Small intestine (tissue), 7 donors: ENCODE measurements at regions not wholly inside any gene's neighbourhood (a gene's known extent, or its start where the extent isn't known, plus 50 kb on each side); places are given as distances from the start of the nearest gene placed in this dataset.

Source experiments
- DNase-seq, 2 donors: peaks; one replicate each; pipeline versions ENCODE4 v3.0.0 to v3.0.0-alpha.2; 2013
- FAIRE-seq: peaks from 2 replicates; lab custom pipeline; 2012; peaks lifted over from hg19 to GRCh38; lab: Jason Lieb, UNC
- H3K27ac ChIP-seq, 3 donors: one replicate each; pipeline ENCODE4 v1.5.1; 2013; ENCODE audit warnings: low read length in 2 of 3, mild to moderate bottlenecking in 2 of 3, control low read depth in 1 of 3, inconsistent platforms in 1 of 3, low read depth in 1 of 3, moderate library complexity in 1 of 3
- H3K27me3 ChIP-seq, 3 donors: one replicate each; pipeline ENCODE4 v1.6.1; 2013; ENCODE audit warnings: low read length in 3 of 3, inconsistent platforms in 1 of 3; ENCODE audit not compliant: control insufficient read depth in 3 of 3, insufficient read depth in 3 of 3
- H3K36me3 ChIP-seq, 3 donors: one replicate each; pipeline ENCODE4 v1.6.1; 2013; ENCODE audit warnings: low read length in 3 of 3, inconsistent platforms in 1 of 3, low read depth in 1 of 3, mild to moderate bottlenecking in 1 of 3, moderate library complexity in 1 of 3; ENCODE audit not compliant: control insufficient read depth in 3 of 3, insufficient read depth in 2 of 3
- H3K4me1 ChIP-seq, 3 donors: one replicate each; pipeline ENCODE4 v1.6.1; 2013; ENCODE audit warnings: low read length in 2 of 3, inconsistent platforms in 1 of 3, low read depth in 1 of 3, mild to moderate bottlenecking in 1 of 3, moderate library complexity in 1 of 3; ENCODE audit not compliant: control insufficient read depth in 3 of 3, insufficient read depth in 2 of 3
- H3K4me3 ChIP-seq, 3 donors: one replicate each; pipeline ENCODE4 v1.5.1; 2013; ENCODE audit warnings: low read length in 3 of 3, control low read depth in 1 of 3, inconsistent platforms in 1 of 3, low read depth in 1 of 3, mild to moderate bottlenecking in 1 of 3, moderate library complexity in 1 of 3
- H3K9me3 ChIP-seq, 2 donors: one replicate each; pipeline ENCODE4 v1.6.1; 2013; ENCODE audit warnings: low read depth in 1 of 2, low read length in 1 of 2; ENCODE audit not compliant: control insufficient read depth in 2 of 2, insufficient read depth in 1 of 2
- WGBS, 3 donors: extraction: QIAGEN DNeasy Blood & Tissue Kit; methylation state at CpG; one replicate each; pipeline ENCODE4 v1.1.7; 2013; 5-methylcytosine and 5-hydroxymethylcytosine counted together
- donor health status: healthy with polysubstance abuse.
- donor health status: control.
- donor health status: control.
- donor health status: Bipolar disorder and iron deficiency.
- donor health status: healthy.

DNA sequence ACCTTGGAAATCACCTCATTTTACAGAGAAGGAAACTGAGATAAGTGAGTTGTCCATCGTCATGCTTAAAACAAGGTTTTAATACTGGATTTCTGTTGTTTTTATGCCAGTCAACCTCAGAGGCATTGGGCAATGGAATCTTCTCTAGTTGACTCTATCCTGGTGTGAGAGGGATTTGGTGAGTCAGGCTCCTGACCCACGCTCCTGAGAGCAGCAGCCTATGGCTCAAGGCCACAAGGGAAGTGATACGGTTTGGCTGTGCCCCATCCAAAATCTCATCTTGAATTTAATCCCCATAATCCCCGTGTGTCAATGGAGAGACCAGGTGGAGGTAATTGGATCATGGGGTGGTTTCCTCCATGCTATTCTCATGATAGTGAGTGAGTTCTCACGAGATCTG, 90.1 kb downstream of the TLR5 start:
- WGBS, 3 donors: 66 to 79% (median 76%) methylated on average over 5 of the region's 5 CpGs
- Histone ChIP-seq H3K36me3 (no peaks in the 10 kb centered on the region), H3K27me3 (no peaks in the 10 kb centered on the region), H3K27ac (no peak overlapping the region), H3K4me3 (no peak overlapping the region), H3K4me1 (no peaks in the 10 kb centered on the region), H3K9me3 (no peaks in the 10 kb centered on the region)
- FAIRE-seq: no peak
- DNase-seq: no peak

DNA sequence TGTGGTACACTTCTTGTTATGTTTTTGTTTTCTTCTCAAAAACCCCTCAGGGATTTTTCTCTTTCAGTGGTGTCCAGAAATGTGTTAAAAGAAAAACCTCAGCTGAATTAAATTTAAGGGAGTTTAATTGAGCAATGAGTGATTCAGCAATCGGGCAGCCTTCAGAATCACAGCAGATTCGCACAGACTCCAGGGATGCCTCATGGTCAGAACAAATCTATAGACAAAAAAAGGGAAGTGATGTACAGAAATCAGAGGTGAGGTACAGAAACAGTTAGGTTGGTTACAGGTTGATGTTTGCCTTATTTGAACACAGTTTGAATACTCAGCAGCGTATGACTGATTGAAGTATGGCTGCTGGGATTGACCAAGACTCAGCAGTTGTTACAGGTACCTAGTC, 86.2 kb downstream of the TLR5 start:
- 94 to 98% (median 95%) methylated on average over 3 of the region's 3 CpGs for WGBS, 3 donors
- FAIRE-seq (no peak), DNase-seq (no peak)

DNA sequence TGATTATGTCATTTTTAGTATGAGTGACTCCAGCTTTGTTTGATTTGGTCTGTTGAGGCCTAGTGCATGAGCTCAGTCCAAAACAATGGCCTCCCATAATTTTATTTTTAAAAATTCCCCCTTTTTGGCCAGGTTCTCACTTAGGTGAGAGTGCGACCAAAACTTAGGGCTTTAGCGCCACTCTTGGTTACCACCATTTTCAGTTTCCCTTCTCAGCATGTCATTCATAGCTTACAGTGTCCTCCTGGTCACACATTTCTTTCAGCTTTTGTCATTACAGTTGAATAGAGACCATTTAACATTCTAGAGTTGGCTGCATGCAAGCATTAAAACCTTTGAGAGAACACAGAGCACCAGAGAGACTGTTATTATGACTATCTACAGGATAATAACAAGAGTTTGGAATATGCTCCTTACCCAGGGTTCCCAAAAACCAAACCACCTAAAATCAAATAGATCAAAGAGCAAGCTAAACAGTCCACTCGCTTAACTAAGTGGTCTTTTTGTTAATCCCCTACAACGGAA, 85.4 kb downstream of the TLR5 start:
- Histone ChIP-seq H3K27me3 (no peaks in the 10 kb centered on the region), H3K36me3 (no peaks in the 10 kb centered on the region), H3K4me1 (no peaks in the 10 kb centered on the region), H3K9me3 (no peaks in the 10 kb centered on the region), H3K27ac (no peak overlapping the region), H3K4me3 (no peak overlapping the region)
- no peak for DNase-seq
- FAIRE-seq: no peak
- WGBS, 3 donors: 87 to 94% (median 88%) methylated on average over 4 of the region's 4 CpGs

More for the DNA sequence above, 86.2 kb downstream of the TLR5 start:
- no peaks in the 10 kb centered on the region for H3K36me3 ChIP-seq
- H3K27ac ChIP-seq: no peak overlapping the region
- no peaks in the 10 kb centered on the region for H3K27me3 ChIP-seq
- no peaks in the 10 kb centered on the region for H3K9me3 ChIP-seq
- H3K4me1 ChIP-seq: no peaks in the 10 kb centered on the region
- no peak overlapping the region for H3K4me3 ChIP-seq
